Right lobe of liver (tissue), 6 donors: ENCODE measurements at regions not wholly inside any gene's neighbourhood (a gene's known extent, or its start where the extent isn't known, plus 50 kb on each side); places are given as distances from the start of the nearest gene placed in this dataset.

ENCODE experiments used
- ATAC-seq, 4 donors: fragments of 200-7000 bp; cut with Tn5 transposase; one replicate each; pipeline ENCODE4 v1.9.1; 2020; ENCODE audit warnings: mild to moderate bottlenecking in 4 of 4, moderate library complexity in 4 of 4
- DNase-seq, 3 donors: peaks; one replicate each; pipeline ENCODE4 v3.0.0-alpha.2; 2020
- H3K27ac ChIP-seq, 3 donors: fragments of 200-600 bp; one replicate each; pipeline ENCODE4 v1.8.0; 2022
- H3K27me3 ChIP-seq, 2 donors: fragments of 200-600 bp; one replicate each; pipeline ENCODE4 v1.8.0; 2022
- H3K36me3 ChIP-seq, 4 donors: fragments of 200-600 bp; sonication (generic) in 1 of 4; one replicate each; pipeline versions ENCODE4 v1.5.1 to v1.8.0; 2017 to 2022; ENCODE audit warnings: control low read depth in 1 of 4
- H3K4me1 ChIP-seq, 4 donors: fragments of 200-600 bp; sonication (generic) in 1 of 4; one replicate each; pipeline versions ENCODE4 v1.5.1 to v1.8.0; 2017 to 2022; ENCODE audit warnings: control low read depth in 1 of 4
- H3K4me3 ChIP-seq, 3 donors: fragments of 200-600 bp; one replicate each; pipeline ENCODE4 v1.8.0; 2022
- H3K9me3 ChIP-seq, 4 donors: fragments of 200-600 bp; sonication (generic) in 1 of 4; one replicate each; pipeline versions ENCODE4 v1.5.1 to v1.8.0; 2017 to 2022; ENCODE audit warnings: control low read depth in 1 of 4
- CTCF ChIP-seq, 4 donors: fragments of 200-600 bp in 3 of 4; fragments of 450-650 bp in 1 of 4; IDR thresholded peaks; one replicate each; pipeline versions ENCODE4 v1.5.1 to v1.8.0; 2016 to 2022; ENCODE audit warnings: antibody characterized with exemption in 4 of 4, mild to moderate bottlenecking in 2 of 4
- POLR2A ChIP-seq: fragments of 450-650 bp; IDR thresholded peaks from one replicate; pipeline ENCODE4 v1.6.1; 2017; ENCODE audit warnings: antibody characterized with exemption, mild to moderate bottlenecking
- WGBS: methylation state at CpG from one replicate; pipeline ENCODE4 v1.1.6; 2018; ENCODE audit warnings: low coverage, low lambda C conversion rate; ENCODE audit not compliant: insufficient coverage; ENCODE audit errors: missing lambda C conversion rate; 5-methylcytosine and 5-hydroxymethylcytosine counted together
- intact Hi-C, 2 donors: fragments of 100-400 bp; cut with DNase I; formaldehyde crosslinking; loops; one replicate each; pipeline versions ENCODE4 v1.11.2 to v1.14.1; 2022
- donor health status: DM: no; HTN: yes; CAD: no.
- donor health status: DM: no; HTN: no; CAD: no.
- donor health status: DM: no; HTN: no; CAD: no.
- donor health status: DM: no; HTN: yes; CAD: no.
- donor health status: DM: no; HTN: yes; CAD: no.

- 67% methylated on average over 3 of the region's 3 CpGs for WGBS
- no peak for DNase-seq
- no peak overlapping the region for H3K27ac ChIP-seq
- no peak for TF ChIP-seq CTCF (IDR thresholded peaks at IDR 0.05)
- no peak for TF ChIP-seq POLR2A
- ATAC-seq, result no peak
- no peaks in the 10 kb centered on the region for H3K4me1 ChIP-seq
- H3K36me3 ChIP-seq, result no peaks in the 10 kb centered on the region
- intact Hi-C loops, result no loop called here
- no peaks in the 10 kb centered on the region for H3K27me3 ChIP-seq
- H3K9me3 ChIP-seq, result no peaks in the 10 kb centered on the region
- no peak overlapping the region for H3K4me3 ChIP-seq
Observed at GRCh38 chr6:130593948-130594347, 228.1 kb downstream of the TMEM200A start.

GRCh38 chr6:130598021-130598989 lies 228.9 kb upstream of the SMLR1 start:
- no peaks in the 10 kb centered on the region for H3K36me3 ChIP-seq
- no peak overlapping the region for H3K4me3 ChIP-seq
- TF ChIP-seq CTCF (IDR thresholded peaks at IDR 0.05) (no peak), POLR2A (no peak)
- no peaks in the 10 kb centered on the region for H3K9me3 ChIP-seq
- no peaks in the 10 kb centered on the region for H3K4me1 ChIP-seq
- intact Hi-C loops, result no loop called here
- WGBS, result 66% methylated on average over 2 of the region's 2 CpGs
- no peaks in the 10 kb centered on the region for H3K27me3 ChIP-seq
- ATAC-seq (no peak), DNase-seq (no peak)
- H3K27ac ChIP-seq, result no peak overlapping the region

- Histone ChIP-seq H3K27ac (no peak overlapping the region), H3K9me3 (no peaks in the 10 kb centered on the region), H3K4me1 (no peaks in the 10 kb centered on the region), H3K36me3 (no peaks in the 10 kb centered on the region), H3K4me3 (no peak overlapping the region), H3K27me3 (no peaks in the 10 kb centered on the region)
- ATAC-seq, result no peak
- intact Hi-C loops, result no loop called here
- TF ChIP-seq POLR2A (no peak), CTCF (IDR thresholded peaks at IDR 0.05) (no peak)
- no peak for DNase-seq
- WGBS, result 100% methylated on average over 1 of the region's 2 CpGs
Observed at GRCh38 chr6:130600880-130601341, 226.3 kb upstream of the SMLR1 start.

- no peak for DNase-seq
Observed at GRCh38 chr6:130602151-130602770, 224.9 kb upstream of the SMLR1 start.

More at GRCh38 chr6:130602151-130602770, 224.9 kb upstream of the SMLR1 start:
- Histone ChIP-seq H3K27ac (no peak overlapping the region), H3K27me3 (no peaks in the 10 kb centered on the region), H3K4me3 (no peak overlapping the region), H3K36me3 (no peaks in the 10 kb centered on the region), H3K9me3 (no peaks in the 10 kb centered on the region), H3K4me1 (no peaks in the 10 kb centered on the region)
- TF ChIP-seq POLR2A (no peak), CTCF (IDR thresholded peaks at IDR 0.05) (no peak)
- intact Hi-C loops, result no loop called here
- 48% methylated on average over 8 of the region's 8 CpGs for WGBS
- no peak for ATAC-seq
